HUES48 (cell line): ENCODE measurements at regions not wholly inside any gene's neighbourhood (a gene's known extent, or its start where the extent isn't known, plus 50 kb on each side); places are given as distances from the start of the nearest gene placed in this dataset.
A peak's percentile ranks its signal among the peaks of the same experiment; 100 is the strongest.
"Not testable (repeated sequence)": the region's sequence is repeated elsewhere in the genome, so short reads cannot be mapped to it uniquely, and the experiment has no call there.

Experiments
- H3K27ac ChIP-seq: one replicate; pipeline ENCODE4 v1.7.0; 2013; ENCODE audit warnings: low read depth, low read length, inconsistent platforms
- H3K27me3 ChIP-seq: 2 replicates; pipeline ENCODE4 v1.6.1; 2013; ENCODE audit warnings: mild to moderate bottlenecking, low read length; ENCODE audit not compliant: control insufficient read depth, insufficient read depth
- H3K36me3 ChIP-seq: 2 replicates; pipeline ENCODE4 v1.6.1; 2013; ENCODE audit warnings: low read length; ENCODE audit not compliant: control insufficient read depth, insufficient read depth
- H3K4me1 ChIP-seq: 2 replicates; pipeline ENCODE4 v1.6.1; 2013; ENCODE audit warnings: mild to moderate bottlenecking, low read length; ENCODE audit not compliant: control insufficient read depth, insufficient read depth
- H3K4me3 ChIP-seq: 2 replicates; pipeline ENCODE4 v1.5.1; 2013; ENCODE audit warnings: mild to moderate bottlenecking, low read depth, low read length
- H3K9ac ChIP-seq: 2 replicates; pipeline ENCODE4 v1.6.1; 2013; ENCODE audit warnings: mild to moderate bottlenecking, low read depth, low read length, moderate library complexity
- H3K9me3 ChIP-seq: 2 replicates; pipeline ENCODE4 v1.6.1; 2013; ENCODE audit warnings: low read length; ENCODE audit not compliant: control insufficient read depth, insufficient read depth

DNA sequence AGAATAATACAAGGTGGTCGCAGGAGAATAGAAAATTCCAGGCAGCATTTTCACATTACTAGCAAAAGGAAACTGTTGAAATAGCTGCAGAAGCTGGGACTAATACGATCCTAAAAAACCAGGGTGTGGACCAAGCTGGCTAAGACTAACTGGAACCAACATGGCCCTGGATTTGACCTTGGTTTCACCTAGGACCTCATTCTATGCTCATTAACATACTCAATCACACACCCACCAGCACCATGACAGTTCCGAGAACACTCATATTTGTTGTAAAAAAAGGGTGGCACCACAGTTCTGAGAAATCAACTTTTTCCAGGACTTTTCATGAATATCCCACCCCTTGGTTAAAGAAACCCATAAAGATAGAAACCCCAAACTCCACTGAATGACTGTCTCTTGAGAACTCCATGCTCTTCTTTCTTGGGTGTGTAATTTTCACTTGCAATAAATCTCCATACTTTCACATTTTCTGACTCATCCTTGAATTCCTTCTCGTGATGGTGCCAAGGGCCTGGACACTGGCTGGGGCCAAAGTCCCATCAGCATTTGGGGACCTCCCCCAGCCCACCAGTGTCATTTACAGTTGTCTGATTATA is 164.3 kb upstream of the CHST9 start:
- Histone ChIP-seq H3K27me3 (no peaks in the 10 kb centered on the region), H3K9ac (no peak overlapping the region), H3K27ac (no peak overlapping the region)

DNA sequence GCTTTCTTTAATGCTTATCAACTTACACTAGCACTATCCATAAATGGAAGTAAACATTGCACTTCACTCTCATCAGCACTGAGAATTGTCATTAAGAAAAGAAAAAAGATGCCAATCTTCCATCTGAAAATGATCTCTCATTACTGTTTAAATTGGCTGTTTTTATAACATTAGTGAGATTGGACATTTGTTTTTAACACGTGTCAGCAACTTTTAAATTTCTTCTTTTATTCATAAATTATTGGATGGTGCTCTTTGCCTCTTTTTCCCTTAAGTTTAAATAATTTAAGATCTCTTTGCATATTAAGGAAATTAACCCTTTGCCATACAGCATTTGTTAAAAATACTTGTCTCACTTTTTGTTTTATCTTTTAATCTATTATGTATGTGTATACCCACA is 146.5 kb upstream of the CHST9 start:
- H3K27ac ChIP-seq, result no peak overlapping the region
- H3K36me3 ChIP-seq, result no peaks in the 10 kb centered on the region
- H3K9ac ChIP-seq, result no peak overlapping the region
- H3K4me3 ChIP-seq, result no peak overlapping the region
- H3K27me3 ChIP-seq, result no peaks in the 10 kb centered on the region; the same call in 1 of the 2 replicates
- no peaks in the 10 kb centered on the region for H3K9me3 ChIP-seq
- peaks cover 3% of the 10 kb centered on the region for H3K4me1 ChIP-seq

More for the DNA sequence above, 164.3 kb upstream of the CHST9 start:
- Histone ChIP-seq H3K4me1 (no peaks in the 10 kb centered on the region), H3K4me3 (no peak overlapping the region), H3K9me3 (no peaks in the 10 kb centered on the region), H3K36me3 (no peaks in the 10 kb centered on the region)

GRCh38 chr18:27314996-27315395 is 129.9 kb upstream of the CHST9 start:
- H3K27me3 ChIP-seq, result no peaks in the 10 kb centered on the region
- H3K27ac ChIP-seq, result no peak overlapping the region
- no peaks in the 10 kb centered on the region for H3K36me3 ChIP-seq
- no peak overlapping the region for H3K9ac ChIP-seq
- H3K4me1 ChIP-seq, result no peaks in the 10 kb centered on the region
- H3K4me3 ChIP-seq, result no peak overlapping the region
- H3K9me3 ChIP-seq, result peaks cover 2% of the 10 kb centered on the region; the same call in 1 of the 2 replicates

- no peak overlapping the region for H3K9ac ChIP-seq
- H3K4me1 ChIP-seq, result no peaks in the 10 kb centered on the region
- H3K4me3 ChIP-seq, result no peak overlapping the region
- H3K36me3 ChIP-seq, result no peaks in the 10 kb centered on the region
- peaks cover 2% of the 10 kb centered on the region; the same call in 1 of the 2 replicates for H3K9me3 ChIP-seq
- H3K27ac ChIP-seq, result no peak overlapping the region
- no peaks in the 10 kb centered on the region for H3K27me3 ChIP-seq
These were observed 128.6 kb upstream of the CHST9 start for GRCh38 chr18:27313678-27314077.

GRCh38 chr18:27312853-27313252 is 127.7 kb upstream of the CHST9 start:
- H3K36me3 ChIP-seq, result no peaks in the 10 kb centered on the region
- no peaks in the 10 kb centered on the region for H3K4me1 ChIP-seq
- peaks cover 2% of the 10 kb centered on the region; the same call in 1 of the 2 replicates for H3K9me3 ChIP-seq
- H3K27me3 ChIP-seq, result no peaks in the 10 kb centered on the region
- H3K27ac ChIP-seq, result no peak overlapping the region
- no peak overlapping the region for H3K4me3 ChIP-seq
- H3K9ac ChIP-seq, result no peak overlapping the region

- peaks cover 2% of the 10 kb centered on the region; the same call in 1 of the 2 replicates for H3K9me3 ChIP-seq
- H3K4me1 ChIP-seq, result no peaks in the 10 kb centered on the region
- no peak overlapping the region for H3K9ac ChIP-seq
- no peaks in the 10 kb centered on the region for H3K36me3 ChIP-seq
- no peaks in the 10 kb centered on the region for H3K27me3 ChIP-seq
- no peak overlapping the region for H3K4me3 ChIP-seq
- H3K27ac ChIP-seq, result no peak overlapping the region
These were observed 127.0 kb upstream of the CHST9 start for GRCh38 chr18:27312153-27312552.

DNA sequence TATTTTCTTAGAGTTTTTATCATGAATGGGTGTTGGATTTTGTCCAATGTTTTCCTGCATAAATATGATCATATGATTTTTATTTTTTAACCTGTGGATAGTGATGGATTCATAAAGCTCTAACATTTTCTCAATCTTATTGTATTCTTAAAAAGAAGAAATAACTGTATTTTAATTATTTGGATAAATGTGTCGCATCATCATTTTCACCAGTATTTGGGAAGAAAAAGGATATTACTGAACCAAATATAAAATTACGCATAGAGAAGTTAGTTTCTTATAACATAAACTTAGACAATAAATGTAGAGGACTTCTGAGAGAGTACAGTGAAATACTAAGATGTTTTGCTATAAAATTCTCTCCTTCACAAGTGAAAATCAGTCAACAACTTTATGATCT is 126.0 kb upstream of the CHST9 start:
- H3K27ac ChIP-seq, result no peak overlapping the region
- peaks cover 1% of the 10 kb centered on the region; the same call in 1 of the 2 replicates for H3K9me3 ChIP-seq
- no peak overlapping the region for H3K9ac ChIP-seq
- no peaks in the 10 kb centered on the region for H3K36me3 ChIP-seq
- H3K4me3 ChIP-seq, result no peak overlapping the region
- H3K27me3 ChIP-seq, result no peaks in the 10 kb centered on the region
- H3K4me1 ChIP-seq, result no peaks in the 10 kb centered on the region

DNA sequence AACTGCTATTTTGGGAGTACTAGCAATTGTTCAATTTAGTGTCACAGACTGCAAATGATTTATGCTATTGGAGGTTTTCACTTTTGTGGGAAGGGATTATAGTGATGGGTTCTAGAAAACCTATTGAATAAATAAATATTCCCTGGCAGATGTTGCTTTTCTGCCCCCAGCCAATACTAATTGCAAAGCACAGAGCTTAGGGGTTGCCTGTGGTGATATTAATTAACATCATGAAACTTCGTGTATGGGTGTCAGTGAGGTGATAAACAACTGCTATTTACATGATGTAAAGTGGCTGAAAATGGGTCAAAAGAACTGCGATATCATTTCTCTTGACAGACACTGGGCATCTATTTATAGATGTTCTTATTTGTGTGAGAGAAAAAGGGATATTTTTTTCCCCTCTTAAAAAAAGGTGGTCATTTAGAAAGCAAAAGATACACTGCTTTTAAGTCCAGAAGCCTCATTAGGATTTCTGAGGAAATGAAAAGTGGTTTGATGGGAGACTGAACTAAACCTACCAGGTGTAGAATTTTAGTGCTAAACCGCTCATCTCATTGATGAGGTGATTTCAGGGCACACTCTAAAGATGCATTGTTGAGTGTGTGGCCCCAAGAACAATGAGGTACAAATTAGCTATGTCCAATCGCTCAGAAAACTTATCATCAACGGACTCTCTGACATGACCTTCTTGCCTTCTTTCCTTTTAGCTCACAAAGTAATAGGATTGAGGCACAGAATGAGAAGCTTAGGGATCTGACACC is 116.7 kb upstream of the CHST9 start:
- Histone ChIP-seq H3K27ac (peak overlapping the region; percentile 2), H3K9me3 (no peaks in the 10 kb centered on the region), H3K9ac (no peak overlapping the region), H3K36me3 (no peaks in the 10 kb centered on the region), H3K4me3 (no peak overlapping the region), H3K27me3 (no peaks in the 10 kb centered on the region), H3K4me1 (peaks cover 9% of the 10 kb centered on the region)

DNA sequence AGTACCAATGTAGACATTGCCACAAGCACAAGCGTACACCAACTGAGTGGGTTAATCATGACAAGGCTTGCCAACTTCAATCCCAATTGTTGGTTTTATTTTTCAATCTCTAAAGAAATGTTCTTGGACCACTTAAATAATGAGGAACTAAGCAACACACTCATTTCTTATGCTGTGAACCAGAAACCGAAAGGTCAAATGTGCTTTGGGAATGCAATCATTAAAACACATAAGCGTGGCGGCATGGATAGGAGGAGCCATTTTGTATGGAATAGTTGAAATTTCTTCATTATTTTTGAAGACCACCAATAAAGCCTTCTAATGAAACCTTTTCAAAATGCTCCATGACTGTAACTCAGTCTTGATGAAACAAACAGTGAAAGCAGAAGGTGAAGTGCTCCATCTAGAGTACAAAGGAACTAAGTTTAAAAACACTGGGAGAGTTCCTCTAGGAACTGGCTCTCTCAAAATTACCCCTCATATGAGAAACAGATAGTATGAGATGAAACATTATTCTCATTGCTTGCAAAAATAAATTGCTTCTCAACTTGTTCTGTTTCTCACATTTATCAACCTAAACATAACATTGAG is 113.2 kb upstream of the CHST9 start:
- Histone ChIP-seq H3K27me3 (no peaks in the 10 kb centered on the region), H3K27ac (no peak overlapping the region)

GRCh38 chr18:27285973-27286562 is 101.0 kb upstream of the CHST9 start:
- not testable (repeated sequence) for H3K9me3 ChIP-seq, H3K4me1 ChIP-seq, H3K27ac ChIP-seq, H3K9ac ChIP-seq, H3K27me3 ChIP-seq, H3K36me3 ChIP-seq, H3K4me3 ChIP-seq

More for the DNA sequence above, 113.2 kb upstream of the CHST9 start:
- Histone ChIP-seq H3K36me3 (no peaks in the 10 kb centered on the region), H3K9ac (no peak overlapping the region), H3K4me1 (peaks cover 9% of the 10 kb centered on the region), H3K9me3 (no peaks in the 10 kb centered on the region), H3K4me3 (no peak overlapping the region)

- Histone ChIP-seq H3K4me1 (no peaks in the 10 kb centered on the region), H3K27me3 (no peaks in the 10 kb centered on the region), H3K36me3 (no peaks in the 10 kb centered on the region), H3K9me3 (peaks cover 6% of the 10 kb centered on the region), H3K27ac (no peak overlapping the region), H3K9ac (no peak overlapping the region), H3K4me3 (no peak overlapping the region)
These were observed 93.0 kb upstream of the CHST9 start for GRCh38 chr18:27278131-27278530.
